Testis (tissue), 2 donors: ENCODE measurements at regions not wholly inside any gene's neighbourhood (a gene's known extent, or its start where the extent isn't known, plus 50 kb on each side); places are given as distances from the start of the nearest gene placed in this dataset.

Source experiments
- POLR2A ChIP-seq: fragments of 450-650 bp; IDR thresholded peaks from one replicate; pipeline ENCODE4 v1.6.1; 2017; ENCODE audit warnings: antibody characterized with exemption, mild to moderate bottlenecking, moderate library complexity
- TF ChIP-seq, protein P1 (sequence below), 3 experiments: fragments of 450-650 bp in 2 of 3; fragments of 200-600 bp in 1 of 3; sonication (generic) in 1 of 3; IDR thresholded peaks; one replicate each; pipeline ENCODE4 v1.5.1; 2016 to 2019; ENCODE audit warnings: antibody characterized with exemption in 3 of 3, mild to moderate bottlenecking in 2 of 3, moderate library complexity in 1 of 3

DNA sequence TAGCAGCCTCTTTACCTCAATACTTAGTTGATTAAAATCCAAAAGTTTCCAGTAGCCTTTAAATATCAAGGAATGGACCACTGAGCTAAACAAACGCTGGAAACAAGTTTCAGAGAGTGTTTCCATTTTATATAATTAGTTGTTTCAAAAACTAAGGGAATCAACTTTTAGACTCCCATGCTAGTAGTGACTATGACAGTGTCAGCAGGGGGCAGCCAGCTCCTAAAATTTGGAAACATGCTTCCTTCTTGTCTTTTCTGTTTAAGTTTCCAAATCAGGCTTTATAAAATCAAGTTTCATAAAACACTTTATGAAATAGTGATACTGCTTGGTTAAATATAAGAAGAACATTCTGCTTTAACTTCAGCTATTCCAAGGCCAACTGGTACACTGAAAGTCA is 138.2 kb upstream of the TMEM229A start:
- TF ChIP-seq, protein P1, sequence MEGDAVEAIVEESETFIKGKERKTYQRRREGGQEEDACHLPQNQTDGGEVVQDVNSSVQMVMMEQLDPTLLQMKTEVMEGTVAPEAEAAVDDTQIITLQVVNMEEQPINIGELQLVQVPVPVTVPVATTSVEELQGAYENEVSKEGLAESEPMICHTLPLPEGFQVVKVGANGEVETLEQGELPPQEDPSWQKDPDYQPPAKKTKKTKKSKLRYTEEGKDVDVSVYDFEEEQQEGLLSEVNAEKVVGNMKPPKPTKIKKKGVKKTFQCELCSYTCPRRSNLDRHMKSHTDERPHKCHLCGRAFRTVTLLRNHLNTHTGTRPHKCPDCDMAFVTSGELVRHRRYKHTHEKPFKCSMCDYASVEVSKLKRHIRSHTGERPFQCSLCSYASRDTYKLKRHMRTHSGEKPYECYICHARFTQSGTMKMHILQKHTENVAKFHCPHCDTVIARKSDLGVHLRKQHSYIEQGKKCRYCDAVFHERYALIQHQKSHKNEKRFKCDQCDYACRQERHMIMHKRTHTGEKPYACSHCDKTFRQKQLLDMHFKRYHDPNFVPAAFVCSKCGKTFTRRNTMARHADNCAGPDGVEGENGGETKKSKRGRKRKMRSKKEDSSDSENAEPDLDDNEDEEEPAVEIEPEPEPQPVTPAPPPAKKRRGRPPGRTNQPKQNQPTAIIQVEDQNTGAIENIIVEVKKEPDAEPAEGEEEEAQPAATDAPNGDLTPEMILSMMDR (IDR thresholded peaks at IDR 0.05), result peak; percentile 11 to 33 (median 31)
- no peak for TF ChIP-seq POLR2A
